ENCODE measurements at regions not wholly inside any gene's neighbourhood (a gene's known extent, or its start where the extent isn't known, plus 50 kb on each side); places are given as distances from the start of the nearest gene placed in this dataset.

GRCh38 chr18:24809173-24809950 lies 348.9 kb downstream of the HRH4 start:
- no peak for TF ChIP-seq EP300 (IDR thresholded peaks at IDR 0.05)
- TF ChIP-seq RAD21 (conservative IDR thresholded peaks at IDR 0.05 in 1 of 2, IDR thresholded peaks at IDR 0.05 in 1 of 2), result no peak
- TF ChIP-seq RFX5 (IDR thresholded peaks at IDR 0.05), result no peak
- TF ChIP-seq, protein P1, sequence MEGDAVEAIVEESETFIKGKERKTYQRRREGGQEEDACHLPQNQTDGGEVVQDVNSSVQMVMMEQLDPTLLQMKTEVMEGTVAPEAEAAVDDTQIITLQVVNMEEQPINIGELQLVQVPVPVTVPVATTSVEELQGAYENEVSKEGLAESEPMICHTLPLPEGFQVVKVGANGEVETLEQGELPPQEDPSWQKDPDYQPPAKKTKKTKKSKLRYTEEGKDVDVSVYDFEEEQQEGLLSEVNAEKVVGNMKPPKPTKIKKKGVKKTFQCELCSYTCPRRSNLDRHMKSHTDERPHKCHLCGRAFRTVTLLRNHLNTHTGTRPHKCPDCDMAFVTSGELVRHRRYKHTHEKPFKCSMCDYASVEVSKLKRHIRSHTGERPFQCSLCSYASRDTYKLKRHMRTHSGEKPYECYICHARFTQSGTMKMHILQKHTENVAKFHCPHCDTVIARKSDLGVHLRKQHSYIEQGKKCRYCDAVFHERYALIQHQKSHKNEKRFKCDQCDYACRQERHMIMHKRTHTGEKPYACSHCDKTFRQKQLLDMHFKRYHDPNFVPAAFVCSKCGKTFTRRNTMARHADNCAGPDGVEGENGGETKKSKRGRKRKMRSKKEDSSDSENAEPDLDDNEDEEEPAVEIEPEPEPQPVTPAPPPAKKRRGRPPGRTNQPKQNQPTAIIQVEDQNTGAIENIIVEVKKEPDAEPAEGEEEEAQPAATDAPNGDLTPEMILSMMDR (IDR thresholded peaks at IDR 0.05), result no peak
- TF ChIP-seq ESRRA (IDR thresholded peaks at IDR 0.05; ENCODE audit: borderline replicate concordance, low read length), result no peak
- no peak for TF ChIP-seq JUNB (IDR thresholded peaks at IDR 0.05)
- no peak for TF ChIP-seq ATOH8 (CRISPR knock-in tag; IDR thresholded peaks at IDR 0.05; ENCODE audit: low read depth)
- TF ChIP-seq NPAS2 (CRISPR knock-in tag; IDR thresholded peaks at IDR 0.05; ENCODE audit: borderline replicate concordance), result no peak
- no peak for TF ChIP-seq CEBPB (IDR thresholded peaks at IDR 0.05)
- no peak for TF ChIP-seq NFE2L2 (conservative IDR thresholded peaks at IDR 0.05; ENCODE audit: low read length)
- no peak for TF ChIP-seq POLR2A (IDR thresholded peaks at IDR 0.05; ENCODE audit: low read length)

Data from A549 (cell line).